Stimulated activated memory B cell treated with anti-CD40 and anti-IgM and Interleukin-4, amounts not matched to agents 10 μg/mL and 1 μg/mL and 100 μg/mL, for 72 hours (primary cell): ENCODE measurements at regions not wholly inside any gene's neighbourhood (a gene's known extent, or its start where the extent isn't known, plus 50 kb on each side); places are given as distances from the start of the nearest gene placed in this dataset.

Experiments
- ATAC-seq: fragments of 150-1000 bp; cut with Tn5 transposase; 2 replicates; pipeline ENCODE4 v1.10.0; 2021
- H3K27ac Mint-ChIP-seq: one replicate; pipeline ENCODE4 v1.8.0; 2022; ENCODE audit warnings: mild to moderate bottlenecking, mixed read lengths
- H3K27me3 Mint-ChIP-seq: one replicate; pipeline ENCODE4 v1.8.0; 2022; ENCODE audit warnings: mixed read lengths
- H3K36me3 Mint-ChIP-seq: one replicate; pipeline ENCODE4 v1.8.0; 2022; ENCODE audit warnings: mixed read lengths
- H3K4me1 Mint-ChIP-seq: one replicate; pipeline ENCODE4 v1.8.0; 2022; ENCODE audit warnings: mixed read lengths
- H3K4me3 Mint-ChIP-seq: one replicate; pipeline ENCODE4 v1.8.0; 2022; ENCODE audit warnings: mild to moderate bottlenecking, moderate library complexity, mixed read lengths
- H3K9me3 Mint-ChIP-seq: one replicate; pipeline ENCODE4 v1.8.0; 2022; ENCODE audit warnings: mixed read lengths

DNA sequence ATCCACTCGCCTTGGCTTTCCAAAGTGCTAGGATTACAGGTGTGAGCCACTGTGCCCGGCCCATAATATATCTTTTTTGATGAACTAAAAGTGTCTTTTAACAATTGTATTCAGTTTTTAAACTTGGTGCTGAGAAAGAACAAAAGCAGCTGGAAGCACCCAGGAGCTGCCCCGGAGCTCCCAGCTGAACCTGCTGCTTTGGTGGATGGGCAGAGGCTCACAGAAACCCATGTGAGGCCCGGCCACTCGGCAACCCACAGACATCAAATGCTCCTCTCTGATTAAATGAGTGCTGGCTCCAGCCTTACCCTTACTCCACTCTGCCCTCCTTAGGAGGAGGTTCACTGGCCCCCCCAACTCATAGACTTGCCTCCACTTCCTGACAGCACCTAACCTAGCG is 59.4 kb upstream of the FRMD1 start:
- ATAC-seq: no peak
- Mint-ChIP-seq H3K9me3 (peaks cover 9% of the 10 kb centered on the region), H3K4me3 (no peak overlapping the region), H3K4me1 (no peaks in the 10 kb centered on the region), H3K27me3 (peaks cover 12% of the 10 kb centered on the region), H3K36me3 (no peaks in the 10 kb centered on the region), H3K27ac (no peak overlapping the region)

DNA sequence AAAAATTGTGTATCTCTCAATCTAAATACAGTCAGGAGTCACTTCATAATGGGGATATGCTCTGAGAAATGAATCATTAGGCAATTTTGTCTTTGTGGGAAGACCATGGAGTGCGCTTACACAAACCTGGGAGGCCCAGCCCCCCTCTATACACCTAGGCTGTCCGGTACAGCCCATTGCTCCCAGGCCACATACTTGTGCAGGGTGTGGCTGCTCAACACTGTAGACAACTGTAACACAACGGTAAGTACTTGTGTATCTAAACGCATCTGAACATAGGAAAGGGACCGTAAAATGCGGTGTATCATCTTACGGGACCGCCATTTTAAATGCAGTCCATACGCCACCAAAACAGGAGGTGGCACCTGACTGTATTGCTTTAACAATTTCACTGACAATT is 58.0 kb upstream of the FRMD1 start:
- Mint-ChIP-seq H3K4me1 (no peaks in the 10 kb centered on the region), H3K27ac (no peak overlapping the region), H3K9me3 (peaks cover 9% of the 10 kb centered on the region), H3K36me3 (no peaks in the 10 kb centered on the region), H3K27me3 (peaks cover 17% of the 10 kb centered on the region), H3K4me3 (no peak overlapping the region)
- ATAC-seq: no peak

DNA sequence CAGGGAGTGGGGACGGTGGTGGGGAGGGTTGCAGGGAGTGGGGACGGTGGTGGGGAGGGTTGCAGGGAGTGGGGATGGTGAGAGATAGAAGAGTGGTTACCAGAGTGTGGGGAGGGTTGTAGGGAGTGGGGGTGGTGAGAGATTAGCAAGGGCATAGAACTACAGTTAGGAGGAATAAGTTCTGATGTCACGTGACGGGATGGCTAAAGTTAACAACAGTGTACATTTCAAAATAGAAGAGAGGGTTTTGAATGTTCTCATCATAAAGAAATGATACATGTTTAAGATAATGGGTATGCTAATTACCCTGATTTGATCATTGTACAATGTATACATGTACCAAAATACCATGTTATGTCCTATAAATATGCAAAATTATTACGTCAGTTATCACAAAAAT is 57.6 kb upstream of the FRMD1 start:
- Mint-ChIP-seq H3K9me3 (peaks cover 9% of the 10 kb centered on the region), H3K4me1 (no peaks in the 10 kb centered on the region), H3K27me3 (peaks cover 21% of the 10 kb centered on the region), H3K36me3 (no peaks in the 10 kb centered on the region), H3K4me3 (no peak overlapping the region), H3K27ac (no peak overlapping the region)
- ATAC-seq: no peak

DNA sequence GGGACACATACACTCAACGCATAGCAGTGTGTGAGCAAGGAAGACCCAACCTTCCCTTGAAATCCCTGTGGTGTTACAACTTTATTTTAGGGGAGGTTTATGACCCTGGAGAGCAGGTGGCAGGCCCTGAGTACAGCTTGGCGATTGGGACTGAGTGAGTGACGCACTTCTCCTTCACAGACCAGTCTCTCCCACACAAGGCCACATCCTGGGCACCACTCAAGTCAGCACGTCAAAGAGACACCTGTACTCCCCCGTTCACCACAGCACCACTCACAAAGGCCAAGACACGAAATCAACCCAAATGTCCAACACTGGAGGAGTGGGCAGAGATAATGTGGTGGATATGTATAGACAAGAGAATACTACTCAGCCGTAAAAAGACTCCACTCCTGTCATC is 57.0 kb upstream of the FRMD1 start:
- Mint-ChIP-seq H3K4me1 (no peaks in the 10 kb centered on the region), H3K4me3 (no peak overlapping the region), H3K27ac (no peak overlapping the region), H3K9me3 (peaks cover 9% of the 10 kb centered on the region), H3K36me3 (no peaks in the 10 kb centered on the region), H3K27me3 (peaks cover 27% of the 10 kb centered on the region)
- no peak for ATAC-seq

DNA sequence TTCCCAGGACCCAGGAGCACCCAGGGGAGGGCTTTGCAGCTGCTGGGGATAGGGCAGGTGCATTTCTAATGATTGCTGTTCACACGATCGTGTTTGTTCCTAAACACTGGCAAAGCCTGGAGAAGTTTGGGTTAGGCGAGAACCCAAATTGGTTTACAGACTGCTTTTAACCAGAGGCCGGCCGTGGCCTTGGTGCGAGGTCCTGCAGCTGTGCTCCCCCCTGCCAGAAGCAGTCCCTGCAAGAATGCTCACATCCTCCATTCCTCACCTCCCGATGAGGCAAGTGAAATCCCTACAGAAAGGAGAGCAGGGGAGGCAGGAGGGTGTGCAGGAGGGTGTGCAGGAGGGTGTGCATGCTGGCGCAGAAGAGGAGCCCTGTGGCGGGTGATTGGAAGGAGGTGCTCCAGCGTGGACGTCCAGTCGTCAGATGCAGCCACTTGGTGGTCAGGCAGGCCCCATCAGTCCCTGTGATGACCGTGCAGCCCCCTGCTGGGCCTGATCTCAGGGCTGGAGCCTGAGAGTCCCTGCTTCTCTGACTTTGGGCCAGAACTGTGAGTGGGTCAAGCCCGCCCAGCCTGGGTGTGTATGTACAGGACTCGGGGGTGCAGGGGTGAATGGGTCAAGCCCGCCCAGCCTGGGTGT is 55.7 kb upstream of the FRMD1 start:
- ATAC-seq: no peak
- peaks cover 7% of the 10 kb centered on the region for H3K9me3 Mint-ChIP-seq
- H3K4me1 Mint-ChIP-seq: no peaks in the 10 kb centered on the region
- no peaks in the 10 kb centered on the region for H3K36me3 Mint-ChIP-seq
- H3K27ac Mint-ChIP-seq: no peak overlapping the region
- H3K27me3 Mint-ChIP-seq: peaks cover 27% of the 10 kb centered on the region
- H3K4me3 Mint-ChIP-seq: no peak overlapping the region

DNA sequence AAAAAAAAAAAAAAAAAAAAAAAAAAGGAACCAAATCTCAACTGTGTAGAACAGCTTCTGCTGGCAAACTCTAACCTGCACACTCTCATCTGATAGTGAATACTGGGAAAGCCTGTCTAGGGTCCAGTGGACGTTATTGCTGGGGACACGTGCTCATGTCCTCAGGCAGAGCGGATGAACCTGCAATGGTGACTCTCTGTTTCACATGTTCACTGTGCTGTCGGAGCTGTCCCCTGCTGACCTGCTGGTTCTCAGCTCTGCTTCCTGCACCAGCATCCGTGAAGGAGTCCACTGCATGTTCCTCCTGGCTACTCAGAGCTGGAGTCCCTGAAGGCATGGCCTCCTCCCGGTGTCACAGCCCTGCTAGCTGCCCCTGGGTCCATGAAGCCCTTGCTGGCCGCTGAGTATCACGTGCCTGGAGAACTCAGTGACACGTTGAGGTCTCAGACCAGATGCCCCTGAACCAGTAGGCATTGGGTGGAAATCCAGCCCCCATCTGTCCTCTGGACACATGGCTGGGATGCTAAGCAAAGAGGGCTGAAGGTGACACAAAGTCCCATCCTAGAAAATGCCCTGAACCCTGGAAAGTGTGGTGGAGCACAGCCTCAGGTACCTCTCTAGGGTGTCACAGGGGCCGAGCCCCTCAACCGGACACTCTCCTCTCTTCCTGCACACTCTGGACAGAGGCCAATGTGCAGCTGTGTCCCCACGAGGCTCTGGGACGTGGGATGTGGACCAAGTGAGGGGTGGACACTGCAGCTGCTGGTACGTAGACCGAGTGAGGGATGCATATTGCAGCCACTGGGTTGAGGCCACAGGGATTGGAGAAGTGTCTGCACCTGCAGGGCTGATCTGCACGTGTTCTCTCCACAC is 54.9 kb upstream of the FRMD1 start:
- Mint-ChIP-seq H3K27me3 (peaks cover 27% of the 10 kb centered on the region), H3K4me1 (no peaks in the 10 kb centered on the region), H3K27ac (no peak overlapping the region), H3K9me3 (peaks cover 7% of the 10 kb centered on the region), H3K36me3 (no peaks in the 10 kb centered on the region), H3K4me3 (no peak overlapping the region)
- no peak for ATAC-seq

- Mint-ChIP-seq H3K4me3 (no peak overlapping the region), H3K9me3 (peaks cover 7% of the 10 kb centered on the region), H3K27me3 (peaks cover 27% of the 10 kb centered on the region), H3K27ac (no peak overlapping the region), H3K36me3 (no peaks in the 10 kb centered on the region), H3K4me1 (no peaks in the 10 kb centered on the region)
- no peak for ATAC-seq
These were observed 54.2 kb upstream of the FRMD1 start for GRCh38 chr6:168133168-168133561.

DNA sequence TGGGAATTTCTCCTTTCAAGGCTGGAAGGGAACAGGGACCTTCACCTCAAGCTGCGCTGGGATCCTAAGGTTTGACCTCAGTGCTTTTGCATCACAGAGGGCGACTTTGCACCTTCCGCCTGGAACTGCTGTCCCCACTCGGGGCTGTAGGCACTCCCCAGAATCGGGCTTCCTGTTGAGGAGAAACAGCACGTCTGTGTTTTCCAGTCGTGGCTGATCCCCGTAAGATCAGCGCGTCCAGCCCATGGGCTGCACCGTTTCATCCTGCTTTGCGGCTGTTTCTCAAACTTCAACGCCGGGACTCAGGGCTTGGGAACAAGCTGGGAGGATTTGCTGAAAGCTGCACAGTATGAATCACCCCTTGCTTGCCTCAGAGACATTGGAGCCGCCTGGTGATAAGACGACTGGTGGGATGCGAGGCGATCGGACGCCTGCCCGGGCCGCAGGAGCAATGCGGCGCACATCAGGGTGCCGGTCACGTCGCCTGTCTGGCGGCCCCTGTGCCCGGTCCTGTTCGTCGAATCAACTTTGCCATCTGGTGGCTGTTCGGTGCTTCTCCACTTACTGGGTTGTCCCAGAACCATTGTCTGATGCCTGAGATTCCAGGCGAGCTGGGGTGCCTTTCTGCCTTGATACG is 53.6 kb upstream of the FRMD1 start:
- Mint-ChIP-seq H3K9me3 (peaks cover 7% of the 10 kb centered on the region), H3K36me3 (no peaks in the 10 kb centered on the region), H3K4me3 (no peak overlapping the region), H3K27ac (no peak overlapping the region), H3K27me3 (peaks cover 27% of the 10 kb centered on the region), H3K4me1 (no peaks in the 10 kb centered on the region)
- no peak for ATAC-seq

DNA sequence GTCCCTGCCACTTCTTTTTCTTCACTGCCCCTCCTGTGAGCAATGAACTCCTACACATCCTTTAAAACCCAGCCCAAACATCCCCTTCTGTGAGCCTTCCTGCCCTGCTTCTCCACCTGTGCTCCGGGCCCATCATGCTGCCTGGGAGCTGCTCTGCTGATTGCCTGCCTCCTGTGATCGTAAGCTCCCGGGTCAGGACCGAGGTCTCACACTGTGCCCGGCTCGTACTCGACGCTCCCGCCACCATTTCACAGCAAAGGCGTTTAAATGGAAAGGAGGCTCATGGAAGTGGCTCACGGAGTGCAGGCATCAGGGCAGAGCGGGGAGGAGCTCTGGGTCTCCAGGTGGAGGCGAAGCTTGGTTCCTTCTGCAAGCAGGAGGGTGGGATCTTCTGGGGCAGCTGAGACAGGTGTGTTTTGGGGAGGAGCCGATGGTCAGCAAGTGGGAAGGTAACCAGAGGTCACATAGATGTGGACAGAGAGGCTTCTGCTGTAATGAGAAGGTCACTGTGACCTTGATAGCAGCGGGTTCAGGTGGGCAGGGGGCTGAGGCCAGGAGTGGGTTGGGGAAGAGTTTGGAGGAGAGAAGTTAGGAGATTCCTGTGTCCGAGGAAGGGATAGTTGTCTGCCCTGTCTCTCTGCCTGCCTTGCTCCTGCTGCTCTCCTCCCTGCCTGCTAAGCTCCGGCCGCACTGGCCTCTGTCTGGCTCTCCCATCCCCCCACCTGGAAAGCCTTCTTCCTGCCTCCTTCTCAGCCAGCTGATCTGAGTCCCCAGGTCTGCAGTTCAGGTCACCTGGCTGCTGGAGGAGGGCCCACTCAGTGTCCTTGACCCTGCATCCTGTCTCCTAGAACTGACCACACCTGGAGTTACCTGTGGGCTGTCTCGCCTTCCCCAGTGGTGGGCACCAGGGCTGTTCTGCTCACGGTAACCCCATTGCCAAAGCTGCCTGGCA is 52.7 kb upstream of the FRMD1 start:
- peaks cover 27% of the 10 kb centered on the region for H3K27me3 Mint-ChIP-seq
- H3K4me3 Mint-ChIP-seq: no peak overlapping the region
- H3K4me1 Mint-ChIP-seq: no peaks in the 10 kb centered on the region
- H3K27ac Mint-ChIP-seq: no peak overlapping the region
- H3K9me3 Mint-ChIP-seq: peaks cover 7% of the 10 kb centered on the region
- no peaks in the 10 kb centered on the region for H3K36me3 Mint-ChIP-seq
- ATAC-seq: no peak

DNA sequence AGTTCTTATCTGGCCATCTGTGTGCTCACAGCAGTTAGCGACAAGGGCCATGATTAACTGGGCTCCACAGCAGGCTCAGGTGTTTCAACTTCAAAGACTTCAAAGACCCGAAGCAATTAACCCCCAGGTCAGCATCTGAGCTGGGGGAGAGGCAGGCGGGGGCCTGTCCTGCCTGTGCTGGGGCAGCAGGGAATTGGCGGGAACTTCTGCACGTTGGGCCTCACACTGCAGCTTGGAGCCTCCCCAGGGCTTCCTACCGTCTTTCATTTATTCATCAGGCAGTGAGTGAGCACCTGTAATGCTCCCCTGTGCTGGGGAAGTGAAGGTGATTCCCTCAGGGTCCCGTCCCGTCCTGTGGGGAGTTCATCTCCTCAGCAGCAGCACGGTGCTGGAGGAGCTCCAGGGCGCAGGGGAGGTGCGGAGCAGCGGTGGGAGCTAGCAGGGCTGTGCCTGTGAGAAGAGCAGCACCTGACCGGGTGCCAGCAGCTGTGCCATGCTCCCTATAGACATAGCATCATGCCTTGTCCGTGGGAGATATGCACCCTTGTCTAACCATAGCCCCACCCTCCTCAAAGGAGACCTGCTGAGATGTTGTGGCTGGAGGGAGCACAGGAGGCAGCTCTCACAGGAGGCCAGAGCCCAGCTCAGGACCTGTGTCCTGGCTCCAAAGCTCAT is 51.8 kb upstream of the FRMD1 start:
- H3K27ac Mint-ChIP-seq: no peak overlapping the region
- H3K36me3 Mint-ChIP-seq: no peaks in the 10 kb centered on the region
- ATAC-seq: no peak
- no peaks in the 10 kb centered on the region for H3K9me3 Mint-ChIP-seq
- peaks cover 27% of the 10 kb centered on the region for H3K27me3 Mint-ChIP-seq
- H3K4me1 Mint-ChIP-seq: no peaks in the 10 kb centered on the region
- no peak overlapping the region for H3K4me3 Mint-ChIP-seq

DNA sequence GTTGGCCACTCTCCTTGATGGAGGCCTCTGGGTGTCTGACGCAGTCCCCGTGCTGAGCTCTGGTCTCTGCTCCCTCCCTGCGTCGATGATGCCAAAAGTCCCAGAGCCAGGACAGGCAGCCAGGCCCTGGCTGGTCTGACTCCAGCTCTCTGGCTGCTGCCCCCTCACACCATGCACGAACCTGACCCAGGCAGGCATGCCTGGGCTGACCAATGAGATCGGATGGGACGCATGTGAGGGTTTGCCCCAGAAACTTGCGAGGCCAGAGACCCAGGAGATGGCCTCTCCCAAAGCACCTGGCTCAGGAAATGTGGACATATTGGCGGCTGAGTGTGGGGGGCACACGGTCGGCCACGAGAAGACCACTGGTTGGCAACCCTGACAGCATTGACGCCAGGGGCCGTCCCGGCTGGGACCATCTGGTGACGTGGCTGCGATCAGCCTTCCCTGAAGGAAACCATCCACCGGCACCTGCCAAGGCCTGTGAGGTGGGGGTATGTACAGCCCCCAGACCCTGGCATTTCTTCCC is 51.2 kb upstream of the FRMD1 start:
- Mint-ChIP-seq H3K4me1 (no peaks in the 10 kb centered on the region), H3K27me3 (peaks cover 26% of the 10 kb centered on the region), H3K27ac (no peak overlapping the region), H3K4me3 (no peak overlapping the region), H3K36me3 (no peaks in the 10 kb centered on the region), H3K9me3 (no peaks in the 10 kb centered on the region)
- no peak for ATAC-seq

GRCh38 chr6:168129292-168130167 is 50.5 kb upstream of the FRMD1 start:
- H3K27me3 Mint-ChIP-seq: peaks cover 18% of the 10 kb centered on the region
- H3K36me3 Mint-ChIP-seq: no peaks in the 10 kb centered on the region
- H3K27ac Mint-ChIP-seq: no peak overlapping the region
- ATAC-seq: no peak
- no peaks in the 10 kb centered on the region for H3K9me3 Mint-ChIP-seq
- H3K4me1 Mint-ChIP-seq: no peaks in the 10 kb centered on the region
- no peak overlapping the region for H3K4me3 Mint-ChIP-seq

- no peaks in the 10 kb centered on the region for H3K9me3 Mint-ChIP-seq
- ATAC-seq: no peak
- peaks cover 16% of the 10 kb centered on the region for H3K27me3 Mint-ChIP-seq
- H3K27ac Mint-ChIP-seq: no peak overlapping the region
- H3K4me3 Mint-ChIP-seq: no peak overlapping the region
- no peaks in the 10 kb centered on the region for H3K36me3 Mint-ChIP-seq
- H3K4me1 Mint-ChIP-seq: no peaks in the 10 kb centered on the region
These were observed 49.7 kb upstream of the FRMD1 start for GRCh38 chr6:168128631-168129291.
